SU-DHL-6 (cell line): ENCODE measurements at regions not wholly inside any gene's neighbourhood (a gene's known extent, or its start where the extent isn't known, plus 50 kb on each side); places are given as distances from the start of the nearest gene placed in this dataset.

ENCODE experiments used
- H2AFZ ChIP-seq: fragments of 200-600 bp; sonication (generic); 2 replicates; pipeline ENCODE4 v1.6.1; 2014; ENCODE audit warnings: low read depth, mild to moderate bottlenecking, moderate library complexity, mixed read lengths, antibody characterized with exemption, low read length; ENCODE audit not compliant: severe bottlenecking
- H3F3A ChIP-seq: fragments of 200-600 bp; shearing (Covaris generic); 2 replicates; pipeline ENCODE4 v1.6.0; 2016; ENCODE audit warnings: antibody characterized with exemption, mild to moderate bottlenecking; ENCODE audit not compliant: insufficient read depth
- H3K27ac ChIP-seq: fragments of 200-600 bp; sonication (generic); 2 replicates; pipeline ENCODE4 v1.5.1; 2016; ENCODE audit warnings: low read depth, mild to moderate bottlenecking, low read length, moderate library complexity, mixed read lengths
- H3K27me3 ChIP-seq: fragments of 200-600 bp; sonication (generic), shearing (Covaris generic); 2 replicates; pipeline ENCODE4 v1.6.0; 2014; ENCODE audit warnings: mild to moderate bottlenecking, low read length
- H3K36me3 ChIP-seq: fragments of 200-600 bp; sonication (generic); 2 replicates; pipeline ENCODE4 v1.6.1; 2014; ENCODE audit warnings: mild to moderate bottlenecking, low read length, mixed read lengths
- H3K4me2 ChIP-seq: fragments of 300-600, 200-600 bp; shearing (Covaris generic), sonication (generic); 2 replicates; pipeline ENCODE4 v1.6.0; 2014; ENCODE audit warnings: low read length, low read depth, mild to moderate bottlenecking; ENCODE audit not compliant: poor library complexity, severe bottlenecking
- H3K4me3 ChIP-seq: fragments of 200-600 bp; sonication (generic); 2 replicates; pipeline ENCODE4 v1.5.1; 2014; ENCODE audit warnings: antibody characterized with exemption, low read length, mild to moderate bottlenecking, mixed read lengths; ENCODE audit not compliant: insufficient read depth, poor library complexity, severe bottlenecking
- H3K79me2 ChIP-seq: fragments of 200-600 bp; sonication (generic); 2 replicates; pipeline ENCODE4 v1.6.1; 2014; ENCODE audit warnings: mild to moderate bottlenecking, low read length, moderate library complexity; ENCODE audit not compliant: insufficient read depth
- H3K9ac ChIP-seq: fragments of 200-600 bp; sonication (generic); 2 replicates; pipeline ENCODE4 v1.7.0; 2014; ENCODE audit warnings: mild to moderate bottlenecking, low read length
- H3K9me2 ChIP-seq: fragments of 200-600 bp; sonication (generic); replicated peaks from 2 replicates; pipeline ENCODE4 v1.6.1; 2014; ENCODE audit warnings: low read length; ENCODE audit not compliant: insufficient read depth
- H3K9me3 ChIP-seq: fragments of 200-600 bp; sonication (generic); 2 replicates; pipeline ENCODE4 v1.6.1; 2014; ENCODE audit warnings: low read length, mixed read lengths; ENCODE audit not compliant: insufficient read depth
- H4K20me1 ChIP-seq: fragments of 200-600 bp; sonication (generic); 2 replicates; pipeline ENCODE4 v1.6.1; 2014; ENCODE audit warnings: low read depth, mild to moderate bottlenecking, antibody characterized with exemption, low read length, moderate library complexity, mixed read lengths
- EZH2phosphoT487 ChIP-seq: fragments of 200-600 bp; sonication (generic), shearing (Covaris generic); conservative IDR thresholded peaks from 2 replicates; pipeline ENCODE4 v1.6.1; 2018; ENCODE audit warnings: mild to moderate bottlenecking, antibody characterized with exemption, low read length, moderate library complexity, mixed read lengths
- TF ChIP-seq, protein P1 (sequence below): fragments of 200-600 bp; sonication (generic); IDR thresholded peaks from one replicate; pipeline ENCODE4 v1.5.1; 2017; ENCODE audit warnings: antibody characterized with exemption, mild to moderate bottlenecking, low read length, moderate library complexity; ENCODE audit not compliant: insufficient read depth, poor library complexity, severe bottlenecking

DNA sequence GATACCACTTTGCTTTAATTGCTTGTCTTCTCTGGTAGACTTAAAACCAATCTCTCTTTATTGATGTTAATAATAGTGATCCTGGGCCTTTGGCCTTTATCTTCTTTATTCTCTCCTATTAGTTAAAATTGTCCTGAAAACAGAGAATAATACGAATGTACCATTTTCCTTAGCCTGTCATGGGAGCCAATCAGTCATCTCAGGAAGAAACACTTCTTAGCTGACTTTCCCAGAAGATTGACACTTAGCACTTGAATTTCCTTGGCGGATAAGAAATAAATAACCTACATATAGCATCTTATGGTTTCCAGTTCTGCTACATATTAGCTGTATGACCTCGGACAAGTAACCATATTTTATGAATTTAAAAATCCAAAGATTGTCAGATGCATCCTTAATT lies 338.4 kb upstream of the SLC14A2 start:
- Histone ChIP-seq H3K36me3 (peaks cover 5% of the 10 kb centered on the region; the same call in 1 of the 2 replicates), H3K9ac (no peak overlapping the region), H3K79me2 (no peaks in the 10 kb centered on the region), H4K20me1 (no peaks in the 10 kb centered on the region), H3K27ac (no peak overlapping the region), H3K27me3 (no peaks in the 10 kb centered on the region), H2AFZ (no peak overlapping the region), H3F3A (no peaks in the 10 kb centered on the region), H3K4me2 (no peak overlapping the region), H3K4me3 (no peak overlapping the region), H3K9me2 (no peaks in the 10 kb centered on the region), H3K9me3 (peaks cover 5% of the 10 kb centered on the region; the same call in 1 of the 2 replicates)
- TF ChIP-seq, protein P1, sequence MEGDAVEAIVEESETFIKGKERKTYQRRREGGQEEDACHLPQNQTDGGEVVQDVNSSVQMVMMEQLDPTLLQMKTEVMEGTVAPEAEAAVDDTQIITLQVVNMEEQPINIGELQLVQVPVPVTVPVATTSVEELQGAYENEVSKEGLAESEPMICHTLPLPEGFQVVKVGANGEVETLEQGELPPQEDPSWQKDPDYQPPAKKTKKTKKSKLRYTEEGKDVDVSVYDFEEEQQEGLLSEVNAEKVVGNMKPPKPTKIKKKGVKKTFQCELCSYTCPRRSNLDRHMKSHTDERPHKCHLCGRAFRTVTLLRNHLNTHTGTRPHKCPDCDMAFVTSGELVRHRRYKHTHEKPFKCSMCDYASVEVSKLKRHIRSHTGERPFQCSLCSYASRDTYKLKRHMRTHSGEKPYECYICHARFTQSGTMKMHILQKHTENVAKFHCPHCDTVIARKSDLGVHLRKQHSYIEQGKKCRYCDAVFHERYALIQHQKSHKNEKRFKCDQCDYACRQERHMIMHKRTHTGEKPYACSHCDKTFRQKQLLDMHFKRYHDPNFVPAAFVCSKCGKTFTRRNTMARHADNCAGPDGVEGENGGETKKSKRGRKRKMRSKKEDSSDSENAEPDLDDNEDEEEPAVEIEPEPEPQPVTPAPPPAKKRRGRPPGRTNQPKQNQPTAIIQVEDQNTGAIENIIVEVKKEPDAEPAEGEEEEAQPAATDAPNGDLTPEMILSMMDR = no peak
- no peak for TF ChIP-seq EZH2phosphoT487

DNA sequence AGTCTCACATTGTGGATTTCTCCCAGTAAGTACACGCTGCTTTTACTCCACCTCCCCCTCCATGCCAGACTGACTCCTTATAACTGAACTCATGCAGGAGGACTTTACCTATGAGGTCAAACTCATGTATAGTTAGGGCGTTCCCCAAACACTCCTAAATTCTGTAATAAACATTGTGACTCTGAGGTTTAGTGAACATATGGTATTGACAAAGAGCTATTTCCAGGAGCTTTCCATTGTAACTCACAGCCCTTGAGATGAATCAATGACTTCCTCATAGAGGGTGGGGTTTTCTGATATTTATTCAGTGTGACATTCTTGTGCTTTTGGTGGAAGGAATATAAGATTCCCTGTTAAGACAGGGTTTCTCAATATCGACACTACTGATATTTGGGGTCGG lies 337.4 kb upstream of the SLC14A2 start:
- H3K36me3 ChIP-seq = peaks cover 5% of the 10 kb centered on the region; the same call in 1 of the 2 replicates
- H3K9me3 ChIP-seq = peaks cover 5% of the 10 kb centered on the region; the same call in 1 of the 2 replicates
- H3K27ac ChIP-seq = no peak overlapping the region
- no peaks in the 10 kb centered on the region for H3K27me3 ChIP-seq
- no peaks in the 10 kb centered on the region for H3K9me2 ChIP-seq
- H3F3A ChIP-seq = no peaks in the 10 kb centered on the region
- H3K4me2 ChIP-seq = no peak overlapping the region
- H3K9ac ChIP-seq = no peak overlapping the region
- H4K20me1 ChIP-seq = no peaks in the 10 kb centered on the region
- no peaks in the 10 kb centered on the region for H3K79me2 ChIP-seq
- no peak overlapping the region for H2AFZ ChIP-seq
- H3K4me3 ChIP-seq = no peak overlapping the region
- TF ChIP-seq, protein P1 = no peak
- no peak for TF ChIP-seq EZH2phosphoT487

DNA sequence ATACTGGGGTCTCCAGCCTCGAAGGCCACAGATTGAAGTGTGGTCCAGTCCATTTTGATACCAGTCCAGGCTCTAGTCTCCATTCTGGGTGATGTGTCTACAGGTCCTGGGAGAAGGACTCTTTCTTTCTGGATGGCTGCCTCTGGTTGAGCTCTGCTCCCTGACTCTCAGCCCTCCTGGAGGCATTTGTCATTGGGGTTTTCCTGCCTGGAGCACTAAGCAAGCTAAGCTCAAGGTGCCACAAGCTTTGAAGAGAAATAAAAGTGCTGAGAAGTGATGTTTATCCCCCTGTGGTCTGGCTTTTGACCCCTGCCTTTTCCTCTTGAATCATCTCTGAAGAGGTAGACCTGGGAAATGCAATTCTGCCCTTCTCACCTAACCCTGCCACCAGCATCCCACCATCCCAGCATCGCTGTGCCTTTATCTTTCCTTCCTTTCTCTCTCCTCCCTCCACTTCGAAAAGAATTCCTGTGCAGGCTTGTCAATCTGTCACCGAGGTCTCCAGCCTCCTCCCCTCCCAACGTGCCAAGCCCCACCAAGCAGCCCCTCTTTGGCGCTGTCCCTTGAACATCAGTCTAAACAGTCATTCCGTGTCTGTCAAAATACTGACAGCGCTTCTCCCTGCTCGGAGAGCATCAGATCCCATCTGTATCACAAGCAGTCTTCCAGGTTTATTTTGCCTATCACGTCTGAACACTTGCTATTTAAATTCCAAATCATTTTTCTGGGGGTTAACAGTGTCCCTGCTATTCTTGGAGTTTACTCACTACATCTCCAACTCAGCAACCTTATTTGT lies 334.6 kb upstream of the SLC14A2 start:
- Histone ChIP-seq H3K9ac (no peak overlapping the region), H3K27me3 (no peaks in the 10 kb centered on the region), H3F3A (no peaks in the 10 kb centered on the region), H3K9me2 (no peaks in the 10 kb centered on the region), H3K36me3 (no peaks in the 10 kb centered on the region), H3K27ac (no peak overlapping the region), H3K4me3 (no peak overlapping the region), H3K4me2 (no peak overlapping the region), H3K79me2 (no peaks in the 10 kb centered on the region), H2AFZ (no peak overlapping the region), H3K9me3 (no peaks in the 10 kb centered on the region), H4K20me1 (no peaks in the 10 kb centered on the region)
- TF ChIP-seq, protein P1 = no peak
- TF ChIP-seq EZH2phosphoT487 = no peak
